Activated CD8-positive, alpha-beta memory T cell treated with anti-CD3 and anti-CD28 coated beads for 48 hours (primary cell): ENCODE measurements at regions not wholly inside any gene's neighbourhood (a gene's known extent, or its start where the extent isn't known, plus 50 kb on each side); places are given as distances from the start of the nearest gene placed in this dataset.

Experiments used
- DNase-seq, 3 experiments: peaks; one replicate each; pipeline ENCODE4 v3.0.0-alpha.2; 2020; ENCODE audit warnings: low read depth in 2 of 3, low spot score in 2 of 3

GRCh38 chr2:2561346-2562095 is 230.4 kb upstream of the MYT1L start:
- DNase-seq = no peak

- no peak for DNase-seq
Measured at GRCh38 chr2:2560374-2561015, 229.4 kb upstream of the MYT1L start.

- DNase-seq = no peak
Measured at GRCh38 chr2:2558476-2558875, 227.4 kb upstream of the MYT1L start.

- DNase-seq = no peak
Measured at GRCh38 chr2:2557475-2557874, 226.4 kb upstream of the MYT1L start.

DNA sequence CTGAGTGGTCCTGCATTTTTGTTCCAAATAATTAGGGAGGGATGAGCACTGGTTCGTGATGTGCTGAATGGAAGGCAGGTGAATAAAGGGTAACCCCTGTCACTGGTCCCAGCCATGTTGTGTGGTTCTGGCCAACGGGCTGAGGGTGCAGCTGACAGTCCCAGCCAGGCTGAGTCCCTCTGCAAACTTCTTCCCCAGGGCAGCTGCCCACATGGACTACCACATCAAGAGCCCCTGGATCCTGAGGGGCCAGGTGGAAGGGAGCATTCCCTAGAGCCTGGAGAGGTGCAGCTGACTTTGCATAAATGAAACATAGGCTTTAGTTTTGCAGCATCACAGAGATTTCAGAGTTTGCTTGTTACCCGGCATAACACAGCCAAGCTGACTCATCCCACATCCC is 219.8 kb upstream of the MYT1L start:
- no peak for DNase-seq

DNA sequence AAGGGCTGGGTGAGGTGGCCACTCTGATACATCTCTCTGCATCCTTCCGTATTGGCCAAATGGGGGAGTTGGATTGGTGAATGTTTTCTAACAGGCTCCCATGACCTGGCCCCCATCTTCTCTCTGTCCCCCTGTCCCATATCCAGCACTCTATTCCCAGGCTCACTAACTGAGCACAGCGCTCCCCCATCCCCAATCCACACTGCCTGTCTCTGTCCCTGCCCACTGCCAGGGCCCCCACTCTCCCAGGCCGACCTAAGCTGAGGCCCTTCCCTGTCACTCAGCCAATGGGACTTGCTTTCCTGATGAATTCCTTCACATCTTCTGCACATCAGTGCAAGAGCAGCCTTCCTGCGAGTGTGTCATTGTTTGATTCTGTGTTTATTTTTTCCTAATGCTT is 216.8 kb upstream of the MYT1L start:
- DNase-seq = no peak

GRCh38 chr2:2547451-2547850 is 216.4 kb upstream of the MYT1L start:
- DNase-seq = no peak

GRCh38 chr2:2546046-2546445 is 215.0 kb upstream of the MYT1L start:
- DNase-seq = no peak

DNA sequence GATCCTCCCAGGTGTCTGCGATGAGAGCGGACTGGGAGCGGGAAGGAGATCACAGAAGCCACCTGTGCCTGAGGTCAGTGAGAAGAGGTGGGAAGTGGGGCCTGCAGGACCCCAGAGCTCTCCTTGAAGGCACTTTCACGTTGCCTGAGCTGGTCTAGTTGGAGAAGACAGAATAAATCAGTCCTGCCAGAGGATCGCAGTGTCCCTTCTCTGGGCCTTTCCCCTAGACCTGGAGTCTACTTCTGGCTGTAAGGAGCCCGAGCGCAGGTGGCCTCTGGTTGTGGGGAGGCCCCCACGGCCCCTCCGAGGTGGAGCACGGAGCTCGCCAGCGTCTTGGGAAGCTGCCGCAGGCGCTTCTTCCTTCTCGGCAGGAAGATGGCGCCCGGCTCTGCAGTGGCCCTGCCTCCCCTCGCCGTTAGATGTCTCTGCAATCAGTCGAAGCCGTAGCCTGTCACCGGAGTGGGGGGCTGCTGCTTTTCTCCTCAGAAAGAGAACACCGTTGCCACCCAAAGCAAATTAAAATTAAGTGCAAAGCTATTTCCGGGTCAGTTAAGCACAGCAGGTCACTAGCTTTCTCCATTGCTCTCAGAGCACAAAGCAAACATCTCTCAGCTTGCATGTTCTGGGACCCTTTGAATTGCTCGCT is 212.0 kb upstream of the MYT1L start:
- no peak for DNase-seq

DNA sequence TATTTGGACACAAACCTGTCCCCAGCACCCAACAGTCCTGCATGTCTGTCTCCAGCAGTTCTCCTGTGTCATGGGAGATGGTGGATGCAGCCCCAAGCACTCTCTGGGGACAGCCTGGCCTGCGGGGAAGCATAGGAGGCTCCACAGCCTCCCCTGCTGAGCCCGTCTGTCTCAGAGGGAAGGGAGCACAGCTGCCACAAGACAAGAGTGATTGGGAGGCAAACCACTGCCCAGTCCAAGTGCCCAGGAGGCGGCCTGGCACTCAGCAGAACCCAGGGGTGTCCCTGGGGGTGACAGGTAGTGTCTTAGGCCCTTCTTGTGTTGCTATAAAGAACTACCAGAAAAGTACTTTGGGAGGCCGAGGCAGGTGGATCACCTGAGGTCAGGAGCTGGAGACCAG is 211.2 kb upstream of the MYT1L start:
- DNase-seq = no peak

DNA sequence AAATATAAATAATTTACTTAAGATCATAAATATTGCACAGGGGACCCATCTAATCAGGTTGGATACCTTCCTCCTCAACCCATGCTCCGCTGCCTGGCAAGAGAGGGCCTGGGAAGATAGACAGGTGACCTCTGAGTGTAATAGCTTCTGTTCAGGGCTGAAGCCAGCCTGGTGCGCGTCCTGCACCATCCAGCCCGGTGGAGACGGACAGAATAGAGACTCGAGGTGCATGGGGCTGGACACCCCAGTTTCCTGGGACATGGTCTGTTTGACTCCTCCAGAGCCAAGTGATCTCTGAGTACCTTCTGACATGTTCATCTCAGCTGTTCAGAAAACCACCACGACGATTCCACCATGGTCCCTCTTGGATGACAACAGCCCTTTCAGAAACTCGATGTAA is 209.3 kb upstream of the MYT1L start:
- DNase-seq = no peak

DNA sequence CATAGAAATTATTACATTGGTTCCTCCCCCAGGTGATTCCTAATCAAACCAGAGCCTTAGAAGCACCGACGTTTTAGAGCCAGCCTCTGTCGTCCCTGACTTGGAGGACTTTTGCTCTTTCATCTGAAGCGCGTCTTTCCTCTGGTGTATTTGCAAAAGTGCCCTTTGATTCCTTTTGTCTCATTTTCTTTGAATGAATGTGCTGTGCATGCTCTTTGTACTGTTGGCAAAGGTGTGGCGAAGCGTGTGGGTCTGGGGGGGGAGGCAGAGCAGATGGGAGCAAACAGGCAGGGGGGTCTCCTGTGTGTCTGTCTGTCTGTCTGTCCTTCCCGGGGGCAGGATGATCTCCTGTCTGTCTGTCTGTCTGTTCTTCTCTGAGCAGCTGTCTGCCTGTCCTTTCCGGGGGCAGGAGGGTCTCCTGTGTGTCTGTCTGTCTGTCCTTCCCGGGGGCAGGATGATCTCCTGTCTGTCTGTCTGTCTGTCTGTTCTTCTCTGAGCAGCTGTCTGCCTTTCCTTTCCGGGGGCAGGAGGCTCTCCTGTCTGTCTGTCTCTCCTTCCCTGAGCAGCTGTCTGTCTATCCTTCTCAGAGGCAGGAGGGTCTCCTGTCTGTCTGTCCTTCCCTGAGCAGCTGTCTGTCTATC is 205.5 kb upstream of the MYT1L start:
- no peak for DNase-seq

GRCh38 chr2:2530334-2530733 is 199.3 kb upstream of the MYT1L start:
- DNase-seq = no peak

DNA sequence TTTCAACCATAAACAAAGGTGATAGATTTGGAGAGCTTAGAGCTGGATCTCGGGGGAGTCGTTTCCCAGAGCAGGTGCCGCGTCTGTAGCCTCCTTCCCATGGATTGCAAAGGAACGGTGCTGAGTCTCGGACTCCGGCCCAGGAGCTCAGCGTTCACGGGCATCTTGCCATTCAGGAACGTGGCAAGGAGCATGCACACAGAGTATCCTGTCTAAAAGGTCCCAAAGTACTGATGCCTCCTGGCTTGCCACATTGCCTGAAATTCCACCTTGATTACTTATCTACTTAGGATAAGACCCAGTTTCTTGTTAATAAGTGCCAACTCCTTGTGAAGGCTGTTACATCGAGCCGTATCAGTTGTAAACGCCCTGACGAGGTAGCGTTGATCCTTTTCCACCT is 197.8 kb upstream of the MYT1L start:
- no peak for DNase-seq

- no peak for DNase-seq
Measured at GRCh38 chr2:2527148-2527547, 196.1 kb upstream of the MYT1L start.

GRCh38 chr2:2524348-2524941 is 193.4 kb upstream of the MYT1L start:
- DNase-seq = no peak

GRCh38 chr2:2523461-2524347 is 192.6 kb upstream of the MYT1L start:
- DNase-seq = no peak

DNA sequence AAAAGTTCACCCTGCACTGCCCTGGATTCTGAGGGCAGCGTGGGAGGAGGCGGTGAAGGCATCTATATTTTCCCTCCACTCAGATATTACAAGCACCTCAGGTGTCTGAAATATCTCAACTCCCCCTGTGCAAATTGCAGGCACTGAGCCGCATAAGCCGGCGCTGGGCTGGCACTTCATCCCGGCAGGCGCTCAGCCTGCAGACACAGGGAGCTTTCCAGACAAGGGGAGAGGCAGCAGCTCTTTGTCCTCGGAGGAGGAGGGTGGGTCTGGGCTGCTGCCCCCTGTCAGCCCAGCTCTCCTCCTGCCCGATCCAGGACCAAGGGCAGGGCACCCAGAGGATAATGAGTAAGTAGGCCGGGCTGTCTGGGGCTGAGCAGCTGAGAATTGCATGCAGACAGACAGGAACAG is 189.3 kb upstream of the MYT1L start:
- DNase-seq = no peak

DNA sequence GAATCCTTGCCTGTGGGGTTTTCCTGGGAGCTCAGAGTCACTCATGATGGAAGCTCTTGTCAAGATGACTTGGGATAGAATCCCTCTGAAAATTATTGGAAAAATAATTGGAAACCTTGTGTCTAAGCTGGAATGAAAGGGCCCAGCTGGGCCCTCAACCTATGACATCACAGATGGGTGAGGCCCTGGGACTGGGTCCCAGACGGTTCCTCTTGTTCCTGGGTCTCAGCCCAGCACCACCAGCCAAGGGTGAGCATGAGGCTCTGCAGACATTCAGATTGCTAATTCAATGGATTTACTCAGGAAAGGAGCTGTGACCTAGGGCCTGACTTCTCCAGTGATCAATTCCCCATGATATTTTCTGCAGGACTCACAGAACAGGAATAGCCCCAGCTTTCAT is 188.3 kb upstream of the MYT1L start:
- DNase-seq = no peak

- no peak for DNase-seq
Measured at GRCh38 chr2:2517399-2517798, 186.3 kb upstream of the MYT1L start.

DNA sequence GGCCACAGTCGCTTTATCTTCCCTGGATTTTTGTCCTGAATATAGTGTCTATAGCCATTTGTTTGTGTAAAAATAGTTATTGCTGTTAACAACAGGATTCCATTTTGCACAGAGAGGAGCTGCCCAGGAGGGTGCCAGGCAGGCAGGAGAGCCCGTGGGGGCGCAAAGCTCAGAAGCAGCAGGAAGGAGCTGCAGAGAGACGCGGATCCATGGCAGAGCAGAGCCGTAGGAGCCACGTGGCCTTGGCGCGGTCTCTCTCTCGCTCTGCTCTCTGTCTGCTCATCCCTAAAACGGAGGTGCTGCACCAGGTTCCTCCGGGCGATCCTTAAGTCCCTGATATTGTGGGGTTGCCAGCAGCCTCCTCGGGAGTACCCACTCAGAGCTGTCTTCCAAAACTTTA is 185.3 kb upstream of the MYT1L start:
- DNase-seq = no peak
